T-helper 2 cell treated with Interferon-gamma antibody and Interleukin-4, amounts not matched to agents 5 μg/mL and 100 μg/mL, for 36 hours (primary cell): ENCODE measurements at regions not wholly inside any gene's neighbourhood (a gene's known extent, or its start where the extent isn't known, plus 50 kb on each side); places are given as distances from the start of the nearest gene placed in this dataset.

Experiments used
- DNase-seq: peaks from one replicate; pipeline ENCODE4 v3.0.0; 2021; ENCODE audit warnings: low spot score
- H3K27ac Mint-ChIP-seq: one replicate; pipeline ENCODE4 v1.8.0; 2021; ENCODE audit warnings: mild to moderate bottlenecking, mixed read lengths
- H3K27me3 Mint-ChIP-seq: one replicate; pipeline ENCODE4 v1.8.0; 2021; ENCODE audit warnings: low read depth, mixed read lengths
- H3K36me3 Mint-ChIP-seq: one replicate; pipeline ENCODE4 v1.8.0; 2021; ENCODE audit warnings: low read depth, mixed read lengths
- H3K4me1 Mint-ChIP-seq: one replicate; pipeline ENCODE4 v1.8.0; 2021; ENCODE audit warnings: low read depth, mixed read lengths
- H3K4me3 Mint-ChIP-seq: one replicate; pipeline ENCODE4 v1.8.0; 2022; ENCODE audit warnings: mild to moderate bottlenecking, moderate library complexity, mixed read lengths
- H3K9me3 Mint-ChIP-seq: one replicate; pipeline ENCODE4 v1.8.0; 2021; ENCODE audit warnings: mixed read lengths

- H3K27me3 Mint-ChIP-seq, result no peaks in the 10 kb centered on the region
- H3K9me3 Mint-ChIP-seq, result peaks cover 20% of the 10 kb centered on the region
- no peak for DNase-seq
- H3K4me3 Mint-ChIP-seq, result no peak overlapping the region
- H3K36me3 Mint-ChIP-seq, result no peaks in the 10 kb centered on the region
- no peak overlapping the region for H3K27ac Mint-ChIP-seq
- no peaks in the 10 kb centered on the region for H3K4me1 Mint-ChIP-seq
Observed at GRCh38 chr9:26551971-26552370, 340.6 kb downstream of the CAAP1 start.

- peaks cover 17% of the 10 kb centered on the region for H3K9me3 Mint-ChIP-seq
- H3K4me1 Mint-ChIP-seq, result no peaks in the 10 kb centered on the region
- no peak overlapping the region for H3K27ac Mint-ChIP-seq
- no peaks in the 10 kb centered on the region for H3K27me3 Mint-ChIP-seq
- no peak overlapping the region for H3K4me3 Mint-ChIP-seq
- no peak for DNase-seq
- no peaks in the 10 kb centered on the region for H3K36me3 Mint-ChIP-seq
Observed at GRCh38 chr9:26551451-26551850, 341.2 kb downstream of the CAAP1 start.

GRCh38 chr9:26548781-26549290, 343.8 kb downstream of the CAAP1 start:
- DNase-seq, result no peak
- no peak overlapping the region for H3K4me3 Mint-ChIP-seq
- no peaks in the 10 kb centered on the region for H3K27me3 Mint-ChIP-seq
- peaks cover 20% of the 10 kb centered on the region for H3K9me3 Mint-ChIP-seq
- H3K36me3 Mint-ChIP-seq, result no peaks in the 10 kb centered on the region
- H3K4me1 Mint-ChIP-seq, result no peaks in the 10 kb centered on the region
- H3K27ac Mint-ChIP-seq, result no peak overlapping the region

GRCh38 chr9:26539867-26540493, 352.6 kb downstream of the CAAP1 start:
- Mint-ChIP-seq H3K27me3 (no peaks in the 10 kb centered on the region), H3K9me3 (peaks cover 26% of the 10 kb centered on the region), H3K36me3 (no peaks in the 10 kb centered on the region), H3K4me3 (no peak overlapping the region), H3K4me1 (no peaks in the 10 kb centered on the region), H3K27ac (no peak overlapping the region)
- DNase-seq, result no peak

GRCh38 chr9:26537211-26537610, 355.4 kb downstream of the CAAP1 start:
- Mint-ChIP-seq H3K4me1 (no peaks in the 10 kb centered on the region), H3K27me3 (no peaks in the 10 kb centered on the region), H3K9me3 (peaks cover 23% of the 10 kb centered on the region), H3K4me3 (no peak overlapping the region), H3K36me3 (no peaks in the 10 kb centered on the region), H3K27ac (no peak overlapping the region)
- no peak for DNase-seq

- Mint-ChIP-seq H3K36me3 (no peaks in the 10 kb centered on the region), H3K27me3 (no peaks in the 10 kb centered on the region), H3K4me1 (no peaks in the 10 kb centered on the region), H3K9me3 (peaks cover 15% of the 10 kb centered on the region), H3K4me3 (no peak overlapping the region), H3K27ac (no peak overlapping the region)
- DNase-seq, result no peak
Observed at GRCh38 chr9:26535151-26535550, 357.5 kb downstream of the CAAP1 start.

- Mint-ChIP-seq H3K27ac (no peak overlapping the region), H3K4me1 (no peaks in the 10 kb centered on the region), H3K36me3 (no peaks in the 10 kb centered on the region), H3K9me3 (peaks cover 14% of the 10 kb centered on the region), H3K27me3 (no peaks in the 10 kb centered on the region), H3K4me3 (no peak overlapping the region)
- no peak for DNase-seq
Observed at GRCh38 chr9:26530841-26531240, 361.8 kb downstream of the CAAP1 start.

GRCh38 chr9:26527931-26528330, 364.7 kb downstream of the CAAP1 start:
- no peaks in the 10 kb centered on the region for H3K36me3 Mint-ChIP-seq

GRCh38 chr9:26524267-26524666, 368.3 kb downstream of the CAAP1 start:
- DNase-seq, result no peak
- no peak overlapping the region for H3K4me3 Mint-ChIP-seq
- H3K4me1 Mint-ChIP-seq, result no peaks in the 10 kb centered on the region
- no peaks in the 10 kb centered on the region for H3K27me3 Mint-ChIP-seq
- H3K27ac Mint-ChIP-seq, result no peak overlapping the region
- H3K9me3 Mint-ChIP-seq, result peaks cover 6% of the 10 kb centered on the region
- H3K36me3 Mint-ChIP-seq, result no peaks in the 10 kb centered on the region

More at GRCh38 chr9:26527931-26528330, 364.7 kb downstream of the CAAP1 start:
- Mint-ChIP-seq H3K4me1 (no peaks in the 10 kb centered on the region), H3K9me3 (peaks cover 14% of the 10 kb centered on the region), H3K4me3 (no peak overlapping the region), H3K27ac (no peak overlapping the region), H3K27me3 (no peaks in the 10 kb centered on the region)
- DNase-seq, result no peak

GRCh38 chr9:26523577-26523976, 369.0 kb downstream of the CAAP1 start:
- H3K27me3 Mint-ChIP-seq, result no peaks in the 10 kb centered on the region
- no peaks in the 10 kb centered on the region for H3K36me3 Mint-ChIP-seq
- no peak for DNase-seq
- H3K9me3 Mint-ChIP-seq, result peaks cover 6% of the 10 kb centered on the region
- no peaks in the 10 kb centered on the region for H3K4me1 Mint-ChIP-seq
- no peak overlapping the region for H3K27ac Mint-ChIP-seq
- no peak overlapping the region for H3K4me3 Mint-ChIP-seq

GRCh38 chr9:26520141-26520540, 372.5 kb downstream of the CAAP1 start:
- Mint-ChIP-seq H3K9me3 (peaks cover 6% of the 10 kb centered on the region), H3K27ac (no peak overlapping the region), H3K27me3 (no peaks in the 10 kb centered on the region), H3K4me3 (no peak overlapping the region), H3K4me1 (no peaks in the 10 kb centered on the region), H3K36me3 (no peaks in the 10 kb centered on the region)
- no peak for DNase-seq

GRCh38 chr9:26516773-26517343, 375.7 kb downstream of the CAAP1 start:
- Mint-ChIP-seq H3K9me3 (peaks cover 6% of the 10 kb centered on the region), H3K36me3 (no peaks in the 10 kb centered on the region), H3K27ac (no peak overlapping the region)

GRCh38 chr9:26513730-26514129, 378.9 kb downstream of the CAAP1 start:
- H3K36me3 Mint-ChIP-seq, result no peaks in the 10 kb centered on the region
- H3K27me3 Mint-ChIP-seq, result no peaks in the 10 kb centered on the region

More at GRCh38 chr9:26516773-26517343, 375.7 kb downstream of the CAAP1 start:
- no peak overlapping the region for H3K4me3 Mint-ChIP-seq
- H3K4me1 Mint-ChIP-seq, result no peaks in the 10 kb centered on the region
- DNase-seq, result no peak
- H3K27me3 Mint-ChIP-seq, result no peaks in the 10 kb centered on the region

GRCh38 chr9:26510137-26510536, 382.5 kb downstream of the CAAP1 start:
- Mint-ChIP-seq H3K4me3 (no peak overlapping the region), H3K36me3 (no peaks in the 10 kb centered on the region), H3K27ac (no peak overlapping the region), H3K4me1 (no peaks in the 10 kb centered on the region), H3K9me3 (no peaks in the 10 kb centered on the region), H3K27me3 (no peaks in the 10 kb centered on the region)
- DNase-seq, result no peak

More at GRCh38 chr9:26513730-26514129, 378.9 kb downstream of the CAAP1 start:
- DNase-seq, result no peak
- no peak overlapping the region for H3K27ac Mint-ChIP-seq
- peaks cover 6% of the 10 kb centered on the region for H3K9me3 Mint-ChIP-seq
- H3K4me3 Mint-ChIP-seq, result no peak overlapping the region
- H3K4me1 Mint-ChIP-seq, result no peaks in the 10 kb centered on the region

- DNase-seq, result no peak
- Mint-ChIP-seq H3K27me3 (no peaks in the 10 kb centered on the region), H3K4me3 (no peak overlapping the region), H3K36me3 (no peaks in the 10 kb centered on the region), H3K9me3 (no peaks in the 10 kb centered on the region), H3K27ac (no peak overlapping the region), H3K4me1 (no peaks in the 10 kb centered on the region)
Observed at GRCh38 chr9:26508897-26509296, 383.7 kb downstream of the CAAP1 start.
